ENCODE measurements at regions not wholly inside any gene's neighbourhood (a gene's known extent, or its start where the extent isn't known, plus 50 kb on each side); places are given as distances from the start of the nearest gene placed in this dataset.

GRCh38 chr17:6941989-6942388 is 53.9 kb upstream of the ALOX12 start:
- DNase-seq (ENCODE audit: low spot score in 2 of 2, unreplicated experiment in 2 of 2), result no peak
- Mint-ChIP-seq H3K27me3 (ENCODE audit: low read depth) (no peaks in the 10 kb centered on the region), H3K27ac (no peak overlapping the region), H3K36me3 (no peaks in the 10 kb centered on the region), H3K4me1 (no peaks in the 10 kb centered on the region), H3K9me3 (no peaks in the 10 kb centered on the region), H3K4me3 (no peak overlapping the region)
- no peak for TF ChIP-seq CTCF (IDR thresholded peaks at IDR 0.05; ENCODE audit: unreplicated experiment)

- DNase-seq (ENCODE audit: low spot score in 2 of 2, unreplicated experiment in 2 of 2), result no peak
- Mint-ChIP-seq H3K4me3 (no peak overlapping the region), H3K9me3 (no peaks in the 10 kb centered on the region), H3K27me3 (ENCODE audit: low read depth) (no peaks in the 10 kb centered on the region), H3K36me3 (no peaks in the 10 kb centered on the region), H3K27ac (no peak overlapping the region), H3K4me1 (no peaks in the 10 kb centered on the region)
- no peak for TF ChIP-seq CTCF (IDR thresholded peaks at IDR 0.05; ENCODE audit: unreplicated experiment)
Observed at GRCh38 chr17:6943406-6943805, 52.4 kb upstream of the ALOX12 start.
